GM12878 (cell line): ENCODE measurements at regions not wholly inside any gene's neighbourhood (a gene's known extent, or its start where the extent isn't known, plus 50 kb on each side); places are given as distances from the start of the nearest gene placed in this dataset.

Experiments
- ATAC-seq: fragments of 200-7000 bp; cut with Tn5 transposase; 3 replicates; pipeline ENCODE4 v1.9.1; 2020; ENCODE audit warnings: mild to moderate bottlenecking, moderate library complexity
- BruUV-seq: library from RNA; stranded (reverse); fragments of 400-500 nt; replicated peaks from 2 replicates; lab custom pipeline; 2021; lab: Mats Ljungman, UMichigan
- CTCF ChIA-PET: fragments of 300-600 bp; sonication (Branson Sonifier 250); formaldehyde crosslinking; extraction: SDS; loops from one replicate; lab custom pipeline; 2021; ENCODE audit warnings: inconsistent platforms; lab: Yijun Ruan, JAX
- POLR2A ChIA-PET: fragments of 350-600 bp; formaldehyde crosslinking; extraction: SDS; loops from one replicate; lab custom pipeline; 2021; ENCODE audit warnings: inconsistent platforms; lab: Charles Lee
- RAD21 ChIA-PET: fragments of 300-600 bp; sonication (Branson Sonifier 250); formaldehyde crosslinking; loops from one replicate; lab custom pipeline; 2023; ENCODE audit warnings: antibody characterized with exemption; ENCODE audit not compliant: unreplicated experiment; lab: Charles Lee
- SMC1A ChIA-PET: fragments of 300-600 bp; sonication (Branson Sonifier 250); formaldehyde crosslinking; loops from one replicate; lab custom pipeline; 2023; ENCODE audit not compliant: unreplicated experiment, uncharacterized antibody; lab: Charles Lee
- DNase-seq: peaks from one replicate; pipeline ENCODE4 v3.0.0-alpha.2; 2011; ENCODE audit warnings: low read depth, low spot score
- FAIRE-seq: peaks from 3 replicates; lab custom pipeline; 2011; peaks lifted over from hg19 to GRCh38; lab: Jason Lieb, UNC
- H2AFZ ChIP-seq: 2 replicates; pipeline ENCODE4 v1.6.0; 2011; ENCODE audit warnings: low read depth, low read length, control low read depth; ENCODE audit not compliant: control insufficient read depth
- H3K27ac ChIP-seq: 2 replicates; pipeline ENCODE4 v1.5.1; 2011; ENCODE audit warnings: control low read depth; ENCODE audit not compliant: control insufficient read depth, insufficient read depth
- H3K27me3 ChIP-seq, 2 experiments: replicated peaks in 1 of 2; 2 replicates each; pipeline versions ENCODE4 v1.6.0 to v1.6.1; 2011; ENCODE audit warnings: low read length in 1 of 2; ENCODE audit not compliant: control insufficient read depth in 2 of 2, insufficient read depth in 2 of 2
- H3K36me3 ChIP-seq, 2 experiments: 2 replicates each; pipeline ENCODE4 v1.5.1; 2011; ENCODE audit warnings: low read length in 1 of 2; ENCODE audit not compliant: control insufficient read depth in 2 of 2, insufficient read depth in 2 of 2
- H3K4me1 ChIP-seq: 2 replicates; pipeline ENCODE4 v1.6.1; 2011; ENCODE audit warnings: mild to moderate bottlenecking, low read length, moderate library complexity, mixed read lengths; ENCODE audit not compliant: control insufficient read depth, insufficient read depth
- H3K4me2 ChIP-seq: 2 replicates; pipeline ENCODE4 v1.6.0; 2011; ENCODE audit warnings: control low read depth; ENCODE audit not compliant: control insufficient read depth, insufficient read depth
- H3K4me3 ChIP-seq: fragments of 200-600 bp; sonication (generic); 2 replicates; pipeline ENCODE4 v1.5.1; 2016
- H3K79me2 ChIP-seq: 2 replicates; pipeline ENCODE4 v1.6.0; 2011; ENCODE audit warnings: low read length; ENCODE audit not compliant: control insufficient read depth, insufficient read depth
- H3K9ac ChIP-seq: 2 replicates; pipeline ENCODE4 v1.8.0; 2011; ENCODE audit warnings: low read length, control low read depth, mixed read lengths; ENCODE audit not compliant: control insufficient read depth, insufficient read depth
- H3K9me3 ChIP-seq: replicated peaks from 3 replicates; pipeline ENCODE4 v1.5.1; 2011; ENCODE audit warnings: mild to moderate bottlenecking, low read length; ENCODE audit not compliant: control insufficient read depth, insufficient read depth
- H4K20me1 ChIP-seq: 2 replicates; pipeline ENCODE4 v1.6.0; 2011; ENCODE audit not compliant: control insufficient read depth, insufficient read depth
- CBFB ChIP-seq: IDR thresholded peaks from 2 replicates; pipeline ENCODE4 v1.6.1; 2016; ENCODE audit warnings: antibody characterized with exemption, low read depth
- EGR1 ChIP-seq, 2 experiments: IDR thresholded peaks; 1 replicate in 1 of 2; 2 replicates in 1 of 2; pipeline ENCODE4 v1.6.1; 2011 to 2012; ENCODE audit warnings: low read depth in 2 of 2, low read length in 2 of 2, borderline replicate concordance in 1 of 2, mild to moderate bottlenecking in 1 of 2, moderate library complexity in 1 of 2
- MEF2A ChIP-seq: IDR thresholded peaks from 2 replicates; pipeline ENCODE4 v1.6.1; 2011; ENCODE audit warnings: low read depth, mild to moderate bottlenecking, low read length, moderate library complexity; ENCODE audit not compliant: insufficient read depth
- MXI1 ChIP-seq: fragments of 150-350 bp; IDR thresholded peaks from 2 replicates; pipeline ENCODE4 v1.6.1; 2011; ENCODE audit warnings: low read depth, mild to moderate bottlenecking, inconsistent platforms, low read length, improper control_type of control experiment
- PAX5 ChIP-seq: IDR thresholded peaks from 2 replicates; pipeline ENCODE4 v1.6.1; 2011; ENCODE audit warnings: low read depth, low read length, borderline replicate concordance
- PBX3 ChIP-seq: IDR thresholded peaks from 2 replicates; pipeline ENCODE4 v1.6.1; 2011; ENCODE audit warnings: mild to moderate bottlenecking, low read depth, low read length, moderate library complexity; ENCODE audit not compliant: insufficient replicate concordance
- PML ChIP-seq: IDR thresholded peaks from 2 replicates; pipeline ENCODE4 v1.6.1; 2012; ENCODE audit warnings: low read length, inconsistent platforms
- RCOR1 ChIP-seq: conservative IDR thresholded peaks from 2 replicates; pipeline ENCODE4 v1.6.1; 2012; ENCODE audit warnings: low read depth, low read length, improper control_type of control experiment
- RELA ChIP-seq: fragments of 450-650 bp; IDR thresholded peaks from 2 replicates; pipeline ENCODE4 v1.8.0; 2014; ENCODE audit warnings: borderline replicate concordance; ENCODE audit not compliant: partially characterized antibody
- USF1 ChIP-seq: IDR thresholded peaks from 2 replicates; pipeline ENCODE4 v1.6.1; 2011; ENCODE audit warnings: borderline replicate concordance, low read depth, mild to moderate bottlenecking, moderate library complexity, mixed read lengths, low read length; ENCODE audit not compliant: insufficient read depth; ENCODE audit errors: extremely low read length
- WGBS: methylation state at CpG from one replicate; pipeline ENCODE4 v1.1.6; 2016; ENCODE audit warnings: low lambda C conversion rate; ENCODE audit not compliant: insufficient replicate concordance, insufficient coverage; ENCODE audit errors: missing lambda C conversion rate; 5-methylcytosine and 5-hydroxymethylcytosine counted together
- in situ Hi-C: fragments of 300-500 bp; cut with MboI; formaldehyde crosslinking; loops from 9 replicates; pipeline ENCODE4 v1.14.3; 2018; ENCODE audit warnings: mixed read lengths
- intact Hi-C: fragments of 100-400 bp; cut with micrococcal nuclease; formaldehyde crosslinking; loops from one replicate; pipeline ENCODE4 v1.14.2; 2022; ENCODE audit not compliant: unreplicated experiment
- TF ChIP-seq, protein P1 (sequence below): fragments of 450-650 bp; IDR thresholded peaks from 2 replicates; pipeline ENCODE4 v1.6.1; 2016; ENCODE audit warnings: mild to moderate bottlenecking, moderate library complexity, borderline replicate concordance
- TF ChIP-seq, protein P2 (sequence below): fragments of 450-650 bp; IDR thresholded peaks from 2 replicates; pipeline ENCODE4 v1.6.1; 2017; ENCODE audit warnings: borderline replicate concordance
- TF ChIP-seq, protein P3 (sequence below): IDR thresholded peaks from 2 replicates; pipeline ENCODE4 v1.6.1; 2011; ENCODE audit warnings: low read depth, mild to moderate bottlenecking, low read length, moderate library complexity, borderline replicate concordance; ENCODE audit errors: extremely low read depth
- TF ChIP-seq, protein P4 (sequence below): fragments of 450-650 bp; IDR thresholded peaks from 2 replicates; pipeline ENCODE4 v1.6.1; 2017; ENCODE audit warnings: mild to moderate bottlenecking, low read depth, inconsistent platforms; ENCODE audit not compliant: poor library complexity, severe bottlenecking

GRCh38 chrX:63835361-63835760, 50.3 kb upstream of the ARHGEF9 start:
- POLR2A ChIA-PET: no interaction called here
- H3K79me2 ChIP-seq: no peaks in the 10 kb centered on the region
- no peaks in the 10 kb centered on the region for H4K20me1 ChIP-seq
- intact Hi-C loops: no loop called here
- RAD21 ChIA-PET: no interaction called here
- no peak for DNase-seq
- no peak overlapping the region for H3K4me2 ChIP-seq
- H3K4me3 ChIP-seq: no peak overlapping the region
- H3K36me3 ChIP-seq: no peaks in the 10 kb centered on the region
- CTCF ChIA-PET: no interaction called here
- SMC1A ChIA-PET: no interaction called here
- in situ Hi-C loops: no loop called here
- ATAC-seq: no peak
- no peaks in the 10 kb centered on the region for H3K9me3 ChIP-seq
- no peak overlapping the region for H3K27ac ChIP-seq
- H3K9ac ChIP-seq: no peak overlapping the region
- no peak for FAIRE-seq
- no TSS peak for BruUV-seq
- H3K4me1 ChIP-seq: no peaks in the 10 kb centered on the region
- WGBS: 63% methylated on average over 4 of the region's 4 CpGs
- H2AFZ ChIP-seq: no peak overlapping the region
- H3K27me3 ChIP-seq: no peaks in the 10 kb centered on the region
- TF ChIP-seq USF1 (no peak), EGR1 (IDR thresholded peaks at IDR 0.05; ENCODE audit: borderline replicate concordance in 1 of 2, low read depth in 2 of 2, low read length in 2 of 2) (no peak), PML (no peak), CBFB (no peak), MXI1 (no peak), PAX5 (no peak), PBX3 (no peak), RCOR1 (no peak), MEF2A (no peak), RELA (no peak)
- TF ChIP-seq, protein P1, sequence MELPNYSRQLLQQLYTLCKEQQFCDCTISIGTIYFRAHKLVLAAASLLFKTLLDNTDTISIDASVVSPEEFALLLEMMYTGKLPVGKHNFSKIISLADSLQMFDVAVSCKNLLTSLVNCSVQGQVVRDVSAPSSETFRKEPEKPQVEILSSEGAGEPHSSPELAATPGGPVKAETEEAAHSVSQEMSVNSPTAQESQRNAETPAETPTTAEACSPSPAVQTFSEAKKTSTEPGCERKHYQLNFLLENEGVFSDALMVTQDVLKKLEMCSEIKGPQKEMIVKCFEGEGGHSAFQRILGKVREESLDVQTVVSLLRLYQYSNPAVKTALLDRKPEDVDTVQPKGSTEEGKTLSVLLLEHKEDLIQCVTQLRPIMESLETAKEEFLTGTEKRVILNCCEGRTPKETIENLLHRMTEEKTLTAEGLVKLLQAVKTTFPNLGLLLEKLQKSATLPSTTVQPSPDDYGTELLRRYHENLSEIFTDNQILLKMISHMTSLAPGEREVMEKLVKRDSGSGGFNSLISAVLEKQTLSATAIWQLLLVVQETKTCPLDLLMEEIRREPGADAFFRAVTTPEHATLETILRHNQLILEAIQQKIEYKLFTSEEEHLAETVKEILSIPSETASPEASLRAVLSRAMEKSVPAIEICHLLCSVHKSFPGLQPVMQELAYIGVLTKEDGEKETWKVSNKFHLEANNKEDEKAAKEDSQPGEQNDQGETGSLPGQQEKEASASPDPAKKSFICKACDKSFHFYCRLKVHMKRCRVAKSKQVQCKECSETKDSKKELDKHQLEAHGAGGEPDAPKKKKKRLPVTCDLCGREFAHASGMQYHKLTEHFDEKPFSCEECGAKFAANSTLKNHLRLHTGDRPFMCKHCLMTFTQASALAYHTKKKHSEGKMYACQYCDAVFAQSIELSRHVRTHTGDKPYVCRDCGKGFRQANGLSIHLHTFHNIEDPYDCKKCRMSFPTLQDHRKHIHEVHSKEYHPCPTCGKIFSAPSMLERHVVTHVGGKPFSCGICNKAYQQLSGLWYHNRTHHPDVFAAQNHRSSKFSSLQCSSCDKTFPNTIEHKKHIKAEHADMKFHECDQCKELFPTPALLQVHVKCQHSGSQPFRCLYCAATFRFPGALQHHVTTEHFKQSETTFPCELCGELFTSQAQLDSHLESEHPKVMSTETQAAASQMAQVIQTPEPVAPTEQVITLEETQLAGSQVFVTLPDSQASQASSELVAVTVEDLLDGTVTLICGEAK: no peak
- TF ChIP-seq, protein P2, sequence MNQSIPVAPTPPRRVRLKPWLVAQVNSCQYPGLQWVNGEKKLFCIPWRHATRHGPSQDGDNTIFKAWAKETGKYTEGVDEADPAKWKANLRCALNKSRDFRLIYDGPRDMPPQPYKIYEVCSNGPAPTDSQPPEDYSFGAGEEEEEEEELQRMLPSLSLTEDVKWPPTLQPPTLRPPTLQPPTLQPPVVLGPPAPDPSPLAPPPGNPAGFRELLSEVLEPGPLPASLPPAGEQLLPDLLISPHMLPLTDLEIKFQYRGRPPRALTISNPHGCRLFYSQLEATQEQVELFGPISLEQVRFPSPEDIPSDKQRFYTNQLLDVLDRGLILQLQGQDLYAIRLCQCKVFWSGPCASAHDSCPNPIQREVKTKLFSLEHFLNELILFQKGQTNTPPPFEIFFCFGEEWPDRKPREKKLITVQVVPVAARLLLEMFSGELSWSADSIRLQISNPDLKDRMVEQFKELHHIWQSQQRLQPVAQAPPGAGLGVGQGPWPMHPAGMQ: no peak
- TF ChIP-seq, protein P3, sequence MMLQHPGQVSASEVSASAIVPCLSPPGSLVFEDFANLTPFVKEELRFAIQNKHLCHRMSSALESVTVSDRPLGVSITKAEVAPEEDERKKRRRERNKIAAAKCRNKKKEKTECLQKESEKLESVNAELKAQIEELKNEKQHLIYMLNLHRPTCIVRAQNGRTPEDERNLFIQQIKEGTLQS: no peak
- TF ChIP-seq, protein P4, sequence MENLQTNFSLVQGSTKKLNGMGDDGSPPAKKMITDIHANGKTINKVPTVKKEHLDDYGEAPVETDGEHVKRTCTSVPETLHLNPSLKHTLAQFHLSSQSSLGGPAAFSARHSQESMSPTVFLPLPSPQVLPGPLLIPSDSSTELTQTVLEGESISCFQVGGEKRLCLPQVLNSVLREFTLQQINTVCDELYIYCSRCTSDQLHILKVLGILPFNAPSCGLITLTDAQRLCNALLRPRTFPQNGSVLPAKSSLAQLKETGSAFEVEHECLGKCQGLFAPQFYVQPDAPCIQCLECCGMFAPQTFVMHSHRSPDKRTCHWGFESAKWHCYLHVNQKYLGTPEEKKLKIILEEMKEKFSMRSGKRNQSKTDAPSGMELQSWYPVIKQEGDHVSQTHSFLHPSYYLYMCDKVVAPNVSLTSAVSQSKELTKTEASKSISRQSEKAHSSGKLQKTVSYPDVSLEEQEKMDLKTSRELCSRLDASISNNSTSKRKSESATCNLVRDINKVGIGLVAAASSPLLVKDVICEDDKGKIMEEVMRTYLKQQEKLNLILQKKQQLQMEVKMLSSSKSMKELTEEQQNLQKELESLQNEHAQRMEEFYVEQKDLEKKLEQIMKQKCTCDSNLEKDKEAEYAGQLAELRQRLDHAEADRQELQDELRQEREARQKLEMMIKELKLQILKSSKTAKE: no peak
